HepG2 (cell line): ENCODE measurements at regions not wholly inside any gene's neighbourhood (a gene's known extent, or its start where the extent isn't known, plus 50 kb on each side); places are given as distances from the start of the nearest gene placed in this dataset.

Experiments used
- ETV6 ChIP-seq: sonication (generic); formaldehyde crosslinking; conservative IDR thresholded peaks from 2 replicates; pipeline ENCODE4 v1.4.0; 2020; ENCODE audit warnings: missing genetic modification reagents
- TF ChIP-seq, protein P1 (sequence below): sonication (generic); formaldehyde crosslinking; IDR thresholded peaks from 2 replicates; pipeline ENCODE4 v1.5.0; 2020; ENCODE audit warnings: mild to moderate bottlenecking, missing genetic modification reagents, moderate library complexity
- TF ChIP-seq, protein P2 (sequence below): sonication (generic); formaldehyde crosslinking; IDR thresholded peaks from 2 replicates; pipeline ENCODE4 v1.8.1; 2023; ENCODE audit warnings: missing genetic modification reagents, mild to moderate bottlenecking, borderline replicate concordance

DNA sequence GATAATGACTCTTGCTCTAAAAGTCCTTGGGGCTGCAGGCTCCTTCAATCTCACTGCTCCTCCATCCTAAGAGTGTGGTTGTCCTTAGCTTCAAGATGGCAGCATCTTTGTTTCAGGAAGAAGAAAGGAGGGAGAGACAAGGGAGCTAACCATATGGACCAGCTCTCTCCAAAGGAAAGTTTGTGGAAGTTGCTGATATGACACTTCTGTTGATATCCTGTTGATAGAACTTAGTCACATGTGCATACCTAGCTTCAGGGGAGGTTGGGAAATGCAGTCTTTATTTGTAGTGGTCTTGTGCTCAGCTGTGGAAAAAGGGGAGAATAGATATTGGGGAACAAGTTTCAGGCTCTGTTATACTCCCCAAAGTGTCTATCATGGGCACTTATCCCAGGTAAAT lies 186.9 kb downstream of the GIPC2 start:
- TF ChIP-seq, protein P1, sequence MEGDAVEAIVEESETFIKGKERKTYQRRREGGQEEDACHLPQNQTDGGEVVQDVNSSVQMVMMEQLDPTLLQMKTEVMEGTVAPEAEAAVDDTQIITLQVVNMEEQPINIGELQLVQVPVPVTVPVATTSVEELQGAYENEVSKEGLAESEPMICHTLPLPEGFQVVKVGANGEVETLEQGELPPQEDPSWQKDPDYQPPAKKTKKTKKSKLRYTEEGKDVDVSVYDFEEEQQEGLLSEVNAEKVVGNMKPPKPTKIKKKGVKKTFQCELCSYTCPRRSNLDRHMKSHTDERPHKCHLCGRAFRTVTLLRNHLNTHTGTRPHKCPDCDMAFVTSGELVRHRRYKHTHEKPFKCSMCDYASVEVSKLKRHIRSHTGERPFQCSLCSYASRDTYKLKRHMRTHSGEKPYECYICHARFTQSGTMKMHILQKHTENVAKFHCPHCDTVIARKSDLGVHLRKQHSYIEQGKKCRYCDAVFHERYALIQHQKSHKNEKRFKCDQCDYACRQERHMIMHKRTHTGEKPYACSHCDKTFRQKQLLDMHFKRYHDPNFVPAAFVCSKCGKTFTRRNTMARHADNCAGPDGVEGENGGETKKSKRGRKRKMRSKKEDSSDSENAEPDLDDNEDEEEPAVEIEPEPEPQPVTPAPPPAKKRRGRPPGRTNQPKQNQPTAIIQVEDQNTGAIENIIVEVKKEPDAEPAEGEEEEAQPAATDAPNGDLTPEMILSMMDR (CRISPR knock-in tag) = no peak
- TF ChIP-seq, protein P2, sequence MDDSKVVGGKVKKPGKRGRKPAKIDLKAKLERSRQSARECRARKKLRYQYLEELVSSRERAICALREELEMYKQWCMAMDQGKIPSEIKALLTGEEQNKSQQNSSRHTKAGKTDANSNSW (CRISPR knock-in tag) = no peak
- TF ChIP-seq ETV6 (CRISPR knock-in tag) = no peak
